ENCODE measurements at regions not wholly inside any gene's neighbourhood (a gene's known extent, or its start where the extent isn't known, plus 50 kb on each side); places are given as distances from the start of the nearest gene placed in this dataset.
A peak's percentile ranks its signal among the peaks of the same experiment; 100 is the strongest.

DNA sequence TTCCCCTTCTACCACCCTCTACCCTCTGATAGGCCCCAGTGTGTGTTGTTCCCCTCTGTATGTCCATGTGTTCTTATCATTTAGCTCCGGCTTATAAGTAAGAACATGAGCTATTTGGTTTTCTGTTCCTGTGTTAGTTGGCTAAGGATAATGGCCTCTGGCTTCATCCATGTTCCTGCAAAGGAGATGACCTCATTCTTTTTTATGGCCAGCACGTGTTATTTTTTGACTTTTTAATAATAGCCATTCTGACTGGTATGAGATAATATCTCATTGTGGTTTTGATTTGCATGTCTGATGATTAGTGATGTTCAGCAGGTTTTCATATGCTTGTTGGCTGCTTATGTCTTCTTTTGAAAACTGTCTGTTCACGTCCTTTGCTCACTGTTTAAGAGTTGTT, 63.1 kb upstream of the NPHP3 start:
- Histone ChIP-seq H3K4me1 (peaks cover 28% of the 10 kb centered on the region), H3K36me3 (no peaks in the 10 kb centered on the region), H3K27ac (no peak overlapping the region), H3K4me3 (no peak overlapping the region), H3K9me3 (no peaks in the 10 kb centered on the region), H3K27me3 (no peaks in the 10 kb centered on the region)
- intact Hi-C loops (cut with DNase I) = no loop called here
- no peak for DNase-seq (ENCODE audit: extremely low spot score in 2 of 2)
- peak in 1 of 2 donors; percentile 27 for TF ChIP-seq POLR2AphosphoS5 (IDR thresholded peaks at IDR 0.05; ENCODE audit: insufficient read depth in 1 of 2, low read depth in 1 of 2)
- no peak for TF ChIP-seq CTCF (IDR thresholded peaks at IDR 0.05)
- TF ChIP-seq POLR2A (IDR thresholded peaks at IDR 0.05) = no peak

DNA sequence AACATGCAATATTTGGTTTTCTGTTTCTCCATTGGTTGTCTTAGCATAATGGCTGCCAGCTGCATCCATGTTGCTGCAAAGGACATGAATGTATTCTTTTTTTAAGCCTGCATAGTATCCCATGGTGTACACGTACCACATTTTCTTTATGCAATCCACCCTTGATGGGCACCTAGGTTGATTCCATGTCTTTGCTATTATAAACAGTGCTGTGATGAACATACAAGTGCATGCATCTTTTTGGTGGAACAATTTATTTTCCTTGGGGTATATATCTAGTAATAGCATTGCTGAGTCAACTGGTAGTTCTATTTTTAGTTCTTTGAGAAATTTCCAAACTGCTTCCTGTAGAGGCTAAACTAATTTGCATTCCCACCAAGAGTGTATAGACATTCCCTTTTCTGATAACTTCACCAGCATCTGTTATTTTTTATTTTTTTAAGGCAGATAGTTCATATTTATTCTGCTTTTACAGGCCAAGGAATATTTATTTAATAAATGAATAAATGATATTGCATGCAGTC, 62.4 kb upstream of the NPHP3 start:
- Histone ChIP-seq H3K36me3 (no peaks in the 10 kb centered on the region), H3K4me1 (peaks cover 28% of the 10 kb centered on the region), H3K27ac (no peak overlapping the region), H3K27me3 (no peaks in the 10 kb centered on the region), H3K4me3 (no peak overlapping the region), H3K9me3 (no peaks in the 10 kb centered on the region)
- intact Hi-C loops (cut with DNase I) = no loop called here
- no peak for DNase-seq (ENCODE audit: extremely low spot score in 2 of 2)
- TF ChIP-seq CTCF (IDR thresholded peaks at IDR 0.05) (no peak), POLR2AphosphoS5 (IDR thresholded peaks at IDR 0.05; ENCODE audit: insufficient read depth in 1 of 2, low read depth in 1 of 2) (no peak), POLR2A (IDR thresholded peaks at IDR 0.05) (no peak)

DNA sequence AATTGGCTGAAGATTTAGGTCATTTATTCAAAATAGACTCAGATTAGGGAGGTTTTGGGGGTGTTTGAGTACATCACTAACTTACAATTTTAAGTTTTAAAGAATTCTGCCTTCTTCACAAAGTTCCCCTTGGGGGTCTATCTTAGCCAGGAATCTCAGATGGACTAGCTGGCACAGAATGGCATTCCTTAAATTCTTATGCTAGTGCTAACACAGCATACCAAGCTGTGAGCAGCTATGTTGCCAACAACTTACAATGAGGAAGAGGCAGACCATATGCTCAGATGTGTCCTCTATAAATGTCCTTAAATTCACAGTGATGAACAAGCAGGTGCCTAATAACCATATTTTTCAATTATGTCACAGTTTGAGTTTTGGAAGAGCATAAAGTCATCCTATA, 60.9 kb upstream of the NPHP3 start:
- DNase-seq (ENCODE audit: extremely low spot score in 2 of 2) = no peak
- no peak for TF ChIP-seq POLR2AphosphoS5 (IDR thresholded peaks at IDR 0.05; ENCODE audit: insufficient read depth in 1 of 2, low read depth in 1 of 2)
- TF ChIP-seq POLR2A (IDR thresholded peaks at IDR 0.05) = no peak
- no peak for TF ChIP-seq CTCF (IDR thresholded peaks at IDR 0.05)
- no peak overlapping the region for H3K27ac ChIP-seq
- H3K4me3 ChIP-seq = no peak overlapping the region
- H3K36me3 ChIP-seq = no peaks in the 10 kb centered on the region
- no peaks in the 10 kb centered on the region for H3K27me3 ChIP-seq
- no peaks in the 10 kb centered on the region for H3K9me3 ChIP-seq
- intact Hi-C loops (cut with DNase I) = no loop called here
- H3K4me1 ChIP-seq = peaks cover 16% of the 10 kb centered on the region

GRCh38 chr3:132781922-132782321, 59.7 kb upstream of the NPHP3 start:
- H3K9me3 ChIP-seq = no peaks in the 10 kb centered on the region
- DNase-seq (ENCODE audit: extremely low spot score in 2 of 2) = no peak
- no peak overlapping the region for H3K4me3 ChIP-seq
- no peaks in the 10 kb centered on the region for H3K36me3 ChIP-seq
- peaks cover 5% of the 10 kb centered on the region for H3K4me1 ChIP-seq
- intact Hi-C loops (cut with DNase I) = no loop called here
- TF ChIP-seq CTCF (IDR thresholded peaks at IDR 0.05) (no peak), POLR2AphosphoS5 (IDR thresholded peaks at IDR 0.05; ENCODE audit: insufficient read depth in 1 of 2, low read depth in 1 of 2) (no peak)
- no peaks in the 10 kb centered on the region for H3K27me3 ChIP-seq
- no peak overlapping the region for H3K27ac ChIP-seq

DNA sequence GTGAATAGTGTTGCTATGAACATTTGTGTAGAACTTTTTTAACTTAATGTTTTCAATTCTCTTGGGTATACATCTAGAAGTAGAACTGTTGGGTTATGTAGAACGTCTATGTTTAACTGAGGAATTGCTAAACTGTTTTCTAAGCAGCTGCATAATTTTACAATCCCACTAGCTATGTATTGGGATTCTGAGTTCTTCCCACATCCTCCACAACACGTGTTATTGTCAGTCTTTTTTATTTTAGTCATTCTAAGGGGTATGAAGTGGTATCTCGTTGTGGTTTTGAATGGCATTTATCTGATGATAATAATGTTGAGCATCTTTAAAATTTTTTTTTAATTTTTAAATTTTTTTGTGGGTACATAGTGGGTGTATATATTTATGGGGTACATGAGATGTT, 55.0 kb upstream of the NPHP3 start:
- Histone ChIP-seq H3K4me3 (no peak overlapping the region), H3K27ac (no peak overlapping the region), H3K9me3 (no peaks in the 10 kb centered on the region), H3K4me1 (no peaks in the 10 kb centered on the region), H3K36me3 (no peaks in the 10 kb centered on the region), H3K27me3 (no peaks in the 10 kb centered on the region)
- TF ChIP-seq POLR2A (IDR thresholded peaks at IDR 0.05) = no peak
- TF ChIP-seq POLR2AphosphoS5 (IDR thresholded peaks at IDR 0.05; ENCODE audit: insufficient read depth in 1 of 2, low read depth in 1 of 2) = no peak
- no peak for TF ChIP-seq CTCF (IDR thresholded peaks at IDR 0.05)
- no peak for DNase-seq (ENCODE audit: extremely low spot score in 2 of 2)
- intact Hi-C loops (cut with DNase I) = no loop called here
